H1 (cell line): ENCODE measurements at regions not wholly inside any gene's neighbourhood (a gene's known extent, or its start where the extent isn't known, plus 50 kb on each side); places are given as distances from the start of the nearest gene placed in this dataset.

ENCODE experiments used
- CTCF ChIA-PET: fragments of 300-600 bp; sonication (Branson Sonifier 250); formaldehyde crosslinking; loops from one replicate; lab custom pipeline; 2021; ENCODE audit not compliant: partially characterized antibody; lab: Charles Lee
- POLR2A ChIA-PET: fragments of 300-600 bp; sonication (Branson Sonifier 250); formaldehyde crosslinking; loops from one replicate; lab custom pipeline; 2021; ENCODE audit warnings: inconsistent platforms; ENCODE audit not compliant: partially characterized antibody; lab: Charles Lee
- DNase-seq, 2 experiments: peaks; one replicate each; pipeline versions ENCODE4 v3.0.0 to v3.0.0-alpha.2; 2010 to 2022; ENCODE audit warnings: low spot score in 2 of 2, low read depth in 1 of 2, mixed read lengths in 1 of 2
- FAIRE-seq: peaks from 2 replicates; lab custom pipeline; 2011; peaks lifted over from hg19 to GRCh38; lab: Jason Lieb, UNC
- H2AFZ ChIP-seq: 2 replicates; pipeline ENCODE4 v1.8.1; 2012; ENCODE audit warnings: low read length, inconsistent platforms
- H2AK5ac ChIP-seq: 2 replicates; pipeline ENCODE4 v1.6.1; 2013; ENCODE audit warnings: low read depth, low read length
- H2BK120ac ChIP-seq: replicated peaks from 2 replicates; pipeline ENCODE3; 2013; ENCODE audit warnings: low read depth, low read length, inconsistent platforms
- H2BK12ac ChIP-seq: 2 replicates; pipeline ENCODE4 v1.6.1; 2013; ENCODE audit warnings: low read depth, low read length
- H2BK15ac ChIP-seq: 2 replicates; pipeline ENCODE4 v1.6.1; 2013; ENCODE audit warnings: low read length
- H2BK20ac ChIP-seq: 2 replicates; pipeline ENCODE4 v1.6.1; 2013; ENCODE audit warnings: low read length
- H2BK5ac ChIP-seq: 2 replicates; pipeline ENCODE4 v1.6.1; 2013; ENCODE audit warnings: low read depth, low read length
- H3K14ac ChIP-seq: 2 replicates; pipeline ENCODE4 v1.6.1; 2013; ENCODE audit warnings: inconsistent platforms; ENCODE audit not compliant: insufficient read length
- H3K18ac ChIP-seq: 2 replicates; pipeline ENCODE4 v1.6.1; 2013; ENCODE audit warnings: low read length; ENCODE audit errors: extremely low read depth
- H3K23ac ChIP-seq: 2 replicates; pipeline ENCODE4 v1.6.1; 2013; ENCODE audit warnings: inconsistent platforms; ENCODE audit not compliant: insufficient read length
- H3K23me2 ChIP-seq: 2 replicates; pipeline ENCODE4 v1.6.1; 2013; ENCODE audit warnings: low read depth, low read length
- H3K27ac ChIP-seq: 2 replicates; pipeline ENCODE4 v1.6.1; 2011; ENCODE audit warnings: low read depth, low read length, inconsistent platforms
- H3K27me3 ChIP-seq, 4 experiments: replicated peaks in 1 of 4; 1 replicate in 1 of 4; 2 replicates in 3 of 4; pipeline versions ENCODE4 v1.6.1 to v1.8.1; 2011 to 2013; ENCODE audit warnings: low read length in 3 of 4, mild to moderate bottlenecking in 3 of 4, inconsistent platforms in 2 of 4, mixed read lengths in 2 of 4, moderate library complexity in 1 of 4; ENCODE audit not compliant: control insufficient read depth in 3 of 4, insufficient read depth in 3 of 4; ENCODE audit errors: extremely low read depth in 1 of 4
- H3K36me3 ChIP-seq, 4 experiments: 2 replicates each; pipeline versions ENCODE4 v1.6.1 to v1.8.1; 2011 to 2013; ENCODE audit warnings: mild to moderate bottlenecking in 4 of 4, low read length in 3 of 4, moderate library complexity in 2 of 4, control low read depth in 1 of 4, inconsistent platforms in 1 of 4; ENCODE audit not compliant: insufficient read depth in 4 of 4, control insufficient read depth in 2 of 4
- H3K4ac ChIP-seq: replicated peaks from 2 replicates; pipeline ENCODE3; 2013; ENCODE audit warnings: low read length, low read depth, mixed read lengths, inconsistent platforms; ENCODE audit not compliant: insufficient read length
- H3K4me1 ChIP-seq, 4 experiments: replicated peaks in 1 of 4; 1 replicate in 1 of 4; 2 replicates in 3 of 4; pipeline versions ENCODE4 v1.6.1 to v1.8.1; 2011 to 2013; ENCODE audit warnings: low read length in 3 of 4, inconsistent platforms in 2 of 4, mixed read lengths in 1 of 4; ENCODE audit not compliant: insufficient read depth in 4 of 4, control insufficient read depth in 3 of 4
- H3K4me2 ChIP-seq, 2 experiments: 2 replicates each; pipeline versions ENCODE4 v1.6.1 to v1.8.1; 2011 to 2013; ENCODE audit warnings: low read depth in 2 of 2, low read length in 2 of 2, control low read depth in 1 of 2, inconsistent platforms in 1 of 2, mild to moderate bottlenecking in 1 of 2; ENCODE audit not compliant: insufficient read depth in 1 of 2
- H3K4me3 ChIP-seq, 4 experiments: fragments of 200-600, 300-600 bp in 1 of 4; sonication (generic), shearing (Covaris generic), sonication (Bioruptor Twin) in 1 of 4; 2 replicates each; pipeline versions ENCODE4 v1.5.1 to v1.8.1; 2011 to 2016; ENCODE audit warnings: low read length in 4 of 4, low read depth in 3 of 4, control low read depth in 2 of 4, inconsistent platforms in 2 of 4, mild to moderate bottlenecking in 2 of 4, mixed read lengths in 1 of 4, moderate library complexity in 1 of 4; ENCODE audit not compliant: insufficient read depth in 2 of 4; ENCODE audit errors: extremely low read depth in 1 of 4
- H3K56ac ChIP-seq: replicated peaks from 2 replicates; pipeline ENCODE3; 2013; ENCODE audit warnings: low read depth, mild to moderate bottlenecking, mixed read lengths, low read length, inconsistent platforms; ENCODE audit not compliant: insufficient read length
- H3K79me1 ChIP-seq: 2 replicates; pipeline ENCODE4 v1.6.1; 2013; ENCODE audit warnings: low read depth, low read length, control low read depth
- H3K79me2 ChIP-seq, 2 experiments: 2 replicates each; pipeline versions ENCODE4 v1.6.1 to v1.8.1; 2012 to 2013; ENCODE audit warnings: low read length in 2 of 2, mild to moderate bottlenecking in 2 of 2, inconsistent platforms in 1 of 2; ENCODE audit not compliant: insufficient read depth in 2 of 2, control insufficient read depth in 1 of 2
- H3K9ac ChIP-seq, 4 experiments: replicated peaks in 1 of 4; 1 replicate in 1 of 4; 2 replicates in 3 of 4; pipeline versions ENCODE4 v1.6.1 to v1.8.1; 2011 to 2013; ENCODE audit warnings: low read depth in 3 of 4, low read length in 3 of 4, control low read depth in 2 of 4, mild to moderate bottlenecking in 2 of 4, moderate library complexity in 2 of 4, inconsistent platforms in 1 of 4; ENCODE audit errors: extremely low read depth in 1 of 4
- H3K9me3 ChIP-seq, 2 experiments: 2 replicates each; pipeline versions ENCODE4 v1.6.1 to v1.8.1; 2012 to 2013; ENCODE audit warnings: mild to moderate bottlenecking in 2 of 2, moderate library complexity in 2 of 2, control low read depth in 1 of 2, inconsistent platforms in 1 of 2, low read depth in 1 of 2, low read length in 1 of 2, mixed read lengths in 1 of 2; ENCODE audit not compliant: insufficient read depth in 2 of 2
- H4K20me1 ChIP-seq, 2 experiments: replicated peaks in 1 of 2; 2 replicates each; pipeline versions ENCODE3 to v1.8.1; 2011 to 2013; ENCODE audit warnings: inconsistent platforms in 2 of 2, low read length in 2 of 2, mild to moderate bottlenecking in 1 of 2; ENCODE audit not compliant: insufficient read depth in 2 of 2, control insufficient read depth in 1 of 2
- H4K5ac ChIP-seq: 2 replicates; pipeline ENCODE4 v1.6.1; 2013; ENCODE audit warnings: low read length, low read depth, mixed read lengths, inconsistent platforms; ENCODE audit not compliant: insufficient read length
- H4K8ac ChIP-seq: 2 replicates; pipeline ENCODE4 v1.8.0; 2013; ENCODE audit warnings: mild to moderate bottlenecking, moderate library complexity, low read length, inconsistent platforms; ENCODE audit not compliant: insufficient read depth; ENCODE audit errors: extremely low read depth
- H4K91ac ChIP-seq: replicated peaks from 2 replicates; pipeline ENCODE3; 2013; ENCODE audit warnings: low read length, mixed read lengths, inconsistent platforms; ENCODE audit not compliant: insufficient read length
- EGR1 ChIP-seq: IDR thresholded peaks from 2 replicates; pipeline ENCODE4 v1.6.1; 2011; ENCODE audit warnings: low read depth, low read length, borderline replicate concordance
- GTF2F1 ChIP-seq: IDR thresholded peaks from 2 replicates; pipeline ENCODE4 v1.6.1; 2012; ENCODE audit warnings: low read depth, low read length, improper control_type of control experiment, borderline replicate concordance
- JUN ChIP-seq: IDR thresholded peaks from 2 replicates; pipeline ENCODE4 v1.6.1; 2011; ENCODE audit warnings: low read depth, mild to moderate bottlenecking, improper control_type of control experiment, low read length
- KDM4A ChIP-seq: IDR thresholded peaks from one replicate; pipeline ENCODE4 v1.7.1; 2012; ENCODE audit warnings: low read depth, mild to moderate bottlenecking, moderate library complexity, low read length, inconsistent platforms; ENCODE audit not compliant: severe bottlenecking
- KDM5A ChIP-seq: fragments of 200-600 bp; IDR thresholded peaks from 2 replicates; pipeline ENCODE4 v1.7.1; 2012; ENCODE audit warnings: mild to moderate bottlenecking, low read length, inconsistent platforms, mixed read lengths
- POLR2A ChIP-seq, 2 experiments: IDR thresholded peaks; 1 replicate in 1 of 2; 2 replicates in 1 of 2; pipeline ENCODE4 v1.6.1; 2011; ENCODE audit warnings: low read depth in 2 of 2, low read length in 2 of 2, mild to moderate bottlenecking in 2 of 2; ENCODE audit errors: control extremely low read depth in 1 of 2
- POU5F1 ChIP-seq: IDR thresholded peaks from 2 replicates; pipeline ENCODE4 v1.6.1; 2011; ENCODE audit warnings: low read depth, mild to moderate bottlenecking, low read length, moderate library complexity
- RAD21 ChIP-seq, 2 experiments: IDR thresholded peaks in 1 of 2; conservative IDR thresholded peaks in 1 of 2; 2 replicates each; pipeline ENCODE4 v1.6.1; 2011; ENCODE audit warnings: low read depth in 2 of 2, low read length in 2 of 2, improper control_type of control experiment in 1 of 2, inconsistent platforms in 1 of 2, mild to moderate bottlenecking in 1 of 2, moderate library complexity in 1 of 2
- SUZ12 ChIP-seq: fragments of 200-600 bp; sonication (generic); IDR thresholded peaks from 2 replicates; pipeline ENCODE4 v1.6.1; 2012; ENCODE audit warnings: mild to moderate bottlenecking, inconsistent platforms, low read length, moderate library complexity, mixed read lengths
- TCF12 ChIP-seq: IDR thresholded peaks from 2 replicates; pipeline ENCODE4 v1.6.1; 2011; ENCODE audit warnings: low read depth, mild to moderate bottlenecking, low read length
- WGBS, 2 experiments: shearing (Covaris generic) in 1 of 2; methylation state at CpG; one replicate each; pipeline versions ENCODE4 v1.1.6 to v1.1.7; 2013 to 2015; ENCODE audit warnings: low lambda C conversion rate in 2 of 2, mixed read lengths in 2 of 2, inconsistent platforms in 1 of 2, low coverage in 1 of 2, missing lambda C conversion rate in 1 of 2; ENCODE audit not compliant: insufficient replicate concordance in 2 of 2, insufficient coverage in 1 of 2, insufficient read length in 1 of 2; ENCODE audit errors: extremely low coverage in 1 of 2, missing lambda C conversion rate in 1 of 2; 5-methylcytosine and 5-hydroxymethylcytosine counted together
- TF ChIP-seq, protein P1 (sequence below): IDR thresholded peaks from 2 replicates; pipeline ENCODE4 v1.6.1; 2011; ENCODE audit warnings: low read depth, mild to moderate bottlenecking, low read length; ENCODE audit not compliant: insufficient read depth
- TF ChIP-seq, protein P2 (sequence below): IDR thresholded peaks from 2 replicates; pipeline ENCODE4 v1.6.1; 2012; ENCODE audit warnings: inconsistent platforms

DNA sequence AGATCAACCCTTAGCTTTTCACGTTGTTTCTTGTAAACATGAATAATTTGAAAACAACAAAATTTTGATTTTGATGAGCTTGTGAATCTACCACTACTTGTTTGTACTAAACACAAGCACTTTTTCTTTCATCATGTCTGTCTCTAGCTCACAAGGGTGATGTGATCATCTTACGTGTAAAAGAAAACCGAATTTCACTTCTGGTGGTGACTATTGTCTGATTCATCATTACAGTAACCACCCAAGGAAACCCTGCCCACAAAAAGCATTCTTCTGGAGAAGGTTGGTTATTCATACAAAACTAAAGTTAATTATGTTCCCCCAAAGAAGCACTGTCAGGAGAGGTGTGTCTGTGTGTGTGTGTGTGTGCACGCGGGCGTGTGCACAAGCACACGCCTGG, 285.4 kb downstream of the ZNF516 start:
- Histone ChIP-seq H2BK120ac (no peak overlapping the region), H3K56ac (no peak overlapping the region), H4K8ac (no peak overlapping the region), H3K23me2 (no peaks in the 10 kb centered on the region), H3K27me3 (no peaks in the 10 kb centered on the region), H3K79me2 (no peaks in the 10 kb centered on the region), H3K4me2 (no peak overlapping the region), H3K23ac (no peak overlapping the region), H3K14ac (no peak overlapping the region), H2BK5ac (no peak overlapping the region), H4K20me1 (no peaks in the 10 kb centered on the region), H3K18ac (no peak overlapping the region), H2BK15ac (no peak overlapping the region), H3K9ac (no peak overlapping the region), H3K4me3 (no peak overlapping the region), H3K4ac (no peak overlapping the region), H3K4me1 (no peaks in the 10 kb centered on the region; a peak in 1 of 7 replicates), H3K27ac (no peak overlapping the region), H3K9me3 (no peaks in the 10 kb centered on the region), H3K79me1 (no peaks in the 10 kb centered on the region), H3K36me3 (no peaks in the 10 kb centered on the region), H2AK5ac (no peak overlapping the region), H4K91ac (no peak overlapping the region), H2BK12ac (no peak overlapping the region), H2BK20ac (no peak overlapping the region), H4K5ac (no peak overlapping the region), H2AFZ (peak overlapping the region; percentile 24; the same call in 1 of the 2 replicates)
- POLR2A ChIA-PET = no interaction called here
- no peak for DNase-seq
- WGBS, 2 experiments = 90% methylated on average over 7 of the region's 7 CpGs; no CpG with 5 or more reads in 1 of the 2 experiments
- CTCF ChIA-PET = interaction anchor here (0.7 to 1.8 kb wide), 3 partner anchors 43 to 84 kb away, joined by 3 to 4 read pairs (median 3); no protein-coding TSS in a partner anchor
- FAIRE-seq = peak; percentile 28
- TF ChIP-seq EGR1 (no peak), KDM5A (no peak), KDM4A (no peak), POU5F1 (no peak), TCF12 (no peak), SUZ12 (no peak), GTF2F1 (no peak), POLR2A (IDR thresholded peaks at IDR 0.05; ENCODE audit: control extremely low read depth in 1 of 2, low read depth in 2 of 2, low read length in 2 of 2) (no peak), RAD21 (IDR thresholded peaks at IDR 0.05 in 1 of 2, conservative IDR thresholded peaks at IDR 0.05 in 1 of 2; ENCODE audit: low read depth in 2 of 2, low read length in 2 of 2) (no peak), JUN (no peak)
- TF ChIP-seq, protein P1, sequence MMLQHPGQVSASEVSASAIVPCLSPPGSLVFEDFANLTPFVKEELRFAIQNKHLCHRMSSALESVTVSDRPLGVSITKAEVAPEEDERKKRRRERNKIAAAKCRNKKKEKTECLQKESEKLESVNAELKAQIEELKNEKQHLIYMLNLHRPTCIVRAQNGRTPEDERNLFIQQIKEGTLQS = no peak
- TF ChIP-seq, protein P2, sequence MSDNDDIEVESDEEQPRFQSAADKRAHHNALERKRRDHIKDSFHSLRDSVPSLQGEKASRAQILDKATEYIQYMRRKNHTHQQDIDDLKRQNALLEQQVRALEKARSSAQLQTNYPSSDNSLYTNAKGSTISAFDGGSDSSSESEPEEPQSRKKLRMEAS = no peak
